ENCODE measurements at regions not wholly inside any gene's neighbourhood (a gene's known extent, or its start where the extent isn't known, plus 50 kb on each side); places are given as distances from the start of the nearest gene placed in this dataset.

GRCh38 chr12:25792031-25792430, 166.5 kb upstream of the RASSF8 start:
- Histone ChIP-seq H3K36me3 (ENCODE audit: control insufficient read depth, insufficient read depth, low read length) (no peaks in the 10 kb centered on the region), H3K27me3 (replicated peaks; ENCODE audit: control insufficient read depth, insufficient read depth, low read length) (no peaks in the 10 kb centered on the region), H3K9me3 (no peaks in the 10 kb centered on the region), H3K4me1 (peaks cover 5% of the 10 kb centered on the region; the same call in 1 of the 2 replicates), H3K4me3 (ENCODE audit: low read depth, low read length) (no peak overlapping the region)
- Mint-ChIP-seq H3K9me3 (ENCODE audit: unreplicated experiment) (no peaks in the 10 kb centered on the region), H3K27ac (ENCODE audit: unreplicated experiment) (no peak overlapping the region), H3K4me1 (ENCODE audit: low read depth, unreplicated experiment) (peaks cover 11% of the 10 kb centered on the region), H3K36me3 (ENCODE audit: insufficient read depth, unreplicated experiment) (no peaks in the 10 kb centered on the region), H3K27me3 (ENCODE audit: insufficient read depth, unreplicated experiment) (no peaks in the 10 kb centered on the region), H3K4me3 (ENCODE audit: unreplicated experiment) (no peak overlapping the region)
- no TSS peak for BruUV-seq (replicated peaks)
- ChIA-PET CTCF (no interaction called here), POLR2A (no interaction called here)
- TF ChIP-seq CTCF (IDR thresholded peaks at IDR 0.05; ENCODE audit: insufficient read depth in 1 of 2, low read depth in 1 of 2, low read length in 1 of 2, severe bottlenecking in 1 of 2, unreplicated experiment in 1 of 2) = no peak
- intact Hi-C loops (cut with micrococcal nuclease; ENCODE audit: unreplicated experiment) = no loop called here
- DNase-seq = no peak

- H3K4me1 ChIP-seq = peaks cover 5% of the 10 kb centered on the region; the same call in 1 of the 2 replicates
- no peaks in the 10 kb centered on the region for H3K36me3 ChIP-seq (ENCODE audit: control insufficient read depth, insufficient read depth, low read length)
- no TSS peak for BruUV-seq (replicated peaks)
- no peaks in the 10 kb centered on the region for H3K36me3 Mint-ChIP-seq (ENCODE audit: insufficient read depth, unreplicated experiment)
- H3K4me3 Mint-ChIP-seq (ENCODE audit: unreplicated experiment) = no peak overlapping the region
- no peak for DNase-seq
- CTCF ChIA-PET = no interaction called here
- POLR2A ChIA-PET = no interaction called here
- H3K9me3 ChIP-seq = no peaks in the 10 kb centered on the region
- H3K27me3 Mint-ChIP-seq (ENCODE audit: insufficient read depth, unreplicated experiment) = no peaks in the 10 kb centered on the region
- H3K27ac Mint-ChIP-seq (ENCODE audit: unreplicated experiment) = no peak overlapping the region
- intact Hi-C loops (cut with micrococcal nuclease; ENCODE audit: unreplicated experiment) = no loop called here
- peaks cover 11% of the 10 kb centered on the region for H3K4me1 Mint-ChIP-seq (ENCODE audit: low read depth, unreplicated experiment)
- H3K4me3 ChIP-seq (ENCODE audit: low read depth, low read length) = no peak overlapping the region
- no peaks in the 10 kb centered on the region for H3K9me3 Mint-ChIP-seq (ENCODE audit: unreplicated experiment)
- no peaks in the 10 kb centered on the region for H3K27me3 ChIP-seq (replicated peaks; ENCODE audit: control insufficient read depth, insufficient read depth, low read length)
- TF ChIP-seq CTCF (IDR thresholded peaks at IDR 0.05; ENCODE audit: insufficient read depth in 1 of 2, low read depth in 1 of 2, low read length in 1 of 2, severe bottlenecking in 1 of 2, unreplicated experiment in 1 of 2) = no peak
Measured at GRCh38 chr12:25793196-25793595, 165.3 kb upstream of the RASSF8 start.

DNA sequence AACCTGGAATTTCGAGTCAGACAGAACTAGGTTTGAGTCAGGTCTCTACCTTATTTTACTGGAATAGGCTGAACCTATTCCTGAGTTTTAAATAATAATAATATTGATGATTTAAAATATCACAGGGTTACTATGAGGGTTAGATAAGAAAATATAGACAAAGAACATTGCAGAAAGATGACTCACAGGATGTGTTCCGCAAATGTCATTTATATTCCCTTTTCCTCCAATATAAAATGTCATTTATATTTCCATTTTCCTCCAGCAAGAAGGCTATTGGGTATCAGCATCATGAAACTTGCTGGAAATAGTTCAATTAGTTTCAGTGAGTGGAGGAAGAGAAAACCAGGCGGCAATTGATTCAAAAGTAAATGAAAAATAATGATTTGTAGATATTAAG, 163.9 kb upstream of the RASSF8 start:
- H3K4me3 ChIP-seq (ENCODE audit: low read depth, low read length) = no peak overlapping the region
- POLR2A ChIA-PET = no interaction called here
- no peaks in the 10 kb centered on the region for H3K36me3 ChIP-seq (ENCODE audit: control insufficient read depth, insufficient read depth, low read length)
- CTCF ChIA-PET = no interaction called here
- no peaks in the 10 kb centered on the region for H3K4me1 ChIP-seq
- Mint-ChIP-seq H3K4me3 (ENCODE audit: unreplicated experiment) (no peak overlapping the region), H3K27ac (ENCODE audit: unreplicated experiment) (no peak overlapping the region), H3K36me3 (ENCODE audit: insufficient read depth, unreplicated experiment) (no peaks in the 10 kb centered on the region), H3K9me3 (ENCODE audit: unreplicated experiment) (no peaks in the 10 kb centered on the region), H3K4me1 (ENCODE audit: low read depth, unreplicated experiment) (peaks cover 5% of the 10 kb centered on the region), H3K27me3 (ENCODE audit: insufficient read depth, unreplicated experiment) (no peaks in the 10 kb centered on the region)
- H3K9me3 ChIP-seq = no peaks in the 10 kb centered on the region
- intact Hi-C loops (cut with micrococcal nuclease; ENCODE audit: unreplicated experiment) = no loop called here
- no peak for DNase-seq
- no TSS peak for BruUV-seq (replicated peaks)
- no peaks in the 10 kb centered on the region for H3K27me3 ChIP-seq (replicated peaks; ENCODE audit: control insufficient read depth, insufficient read depth, low read length)
- no peak for TF ChIP-seq CTCF (IDR thresholded peaks at IDR 0.05; ENCODE audit: insufficient read depth in 1 of 2, low read depth in 1 of 2, low read length in 1 of 2, severe bottlenecking in 1 of 2, unreplicated experiment in 1 of 2)
